ENCODE measurements at regions not wholly inside any gene's neighbourhood (a gene's known extent, or its start where the extent isn't known, plus 50 kb on each side); places are given as distances from the start of the nearest gene placed in this dataset.

DNA sequence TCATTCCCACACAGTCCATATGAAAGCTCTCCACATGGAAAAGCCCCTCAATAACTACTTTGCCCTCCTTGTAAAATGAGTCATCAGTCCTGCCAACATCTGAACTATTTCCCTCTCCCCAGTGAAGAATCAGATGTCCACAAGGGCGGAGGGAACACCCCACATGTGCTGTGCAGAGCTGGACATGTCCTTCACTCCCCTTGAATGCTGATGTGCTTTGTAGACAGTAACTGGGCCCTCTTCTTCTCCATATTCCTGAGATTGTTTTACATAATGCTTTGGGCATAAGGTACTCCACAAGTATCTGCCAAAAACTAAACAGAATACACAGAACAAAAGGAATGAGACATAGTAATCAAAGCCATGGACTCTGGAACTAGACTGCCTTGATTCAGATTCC, 879.4 kb downstream of the BCL11A start:
- POLR2A ChIA-PET = no interaction called here
- CTCF ChIA-PET = no interaction called here

DNA sequence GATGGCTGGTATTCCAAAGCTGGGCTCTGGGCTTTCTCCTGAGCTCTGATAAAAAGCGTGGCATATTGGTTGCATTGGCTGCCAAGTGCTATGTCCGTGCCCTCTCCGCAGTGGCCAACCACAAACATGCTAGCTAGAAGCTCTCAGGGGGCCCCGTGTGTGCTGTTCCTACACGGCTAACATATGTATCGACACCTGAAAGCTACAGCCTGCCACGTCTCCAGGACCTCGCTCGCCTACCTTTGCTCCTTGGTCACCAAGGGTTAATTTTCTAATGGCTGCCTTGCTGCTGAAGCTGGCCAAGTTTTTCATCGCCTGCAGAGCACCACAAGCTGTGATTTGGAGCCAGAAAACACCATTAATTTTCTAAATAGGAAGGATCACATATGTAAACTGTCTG, 888.4 kb downstream of the BCL11A start:
- ChIA-PET CTCF (no interaction called here), POLR2A (no interaction called here)

DNA sequence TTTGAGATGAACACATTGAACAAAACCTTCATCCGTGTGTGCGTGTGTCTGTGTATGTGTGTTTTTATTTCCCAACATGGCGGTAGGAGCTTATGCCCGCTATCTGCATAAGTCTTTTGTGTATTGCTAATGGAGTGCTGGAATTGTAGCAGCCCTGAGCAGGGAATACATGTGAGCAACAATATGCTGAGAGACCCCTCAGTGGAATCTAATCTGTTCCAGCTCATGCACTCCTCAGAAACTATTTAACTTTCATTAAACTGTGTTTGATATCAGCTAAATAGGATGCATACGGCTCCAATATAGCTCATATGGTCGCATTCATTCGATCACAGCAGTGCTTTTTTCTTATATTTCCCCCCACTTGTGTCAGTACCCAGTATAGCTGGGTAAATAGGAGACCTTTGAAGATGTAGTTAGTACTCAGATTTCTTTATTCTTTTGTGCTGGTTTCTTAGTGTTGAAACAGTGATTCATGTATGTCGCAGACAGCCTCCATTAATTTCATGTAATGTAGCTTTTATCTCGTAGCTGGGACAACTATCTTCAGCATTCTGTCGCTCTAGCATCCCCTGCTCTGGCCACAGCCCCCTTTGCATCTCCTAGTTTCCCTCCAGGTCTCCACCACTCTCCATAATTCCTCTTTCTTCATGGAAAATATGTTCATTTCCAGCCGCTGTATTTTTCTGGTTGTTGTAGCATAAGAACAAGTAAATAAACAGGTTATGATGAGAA, 891.2 kb downstream of the BCL11A start:
- ChIA-PET CTCF (no interaction called here), POLR2A (no interaction called here)

DNA sequence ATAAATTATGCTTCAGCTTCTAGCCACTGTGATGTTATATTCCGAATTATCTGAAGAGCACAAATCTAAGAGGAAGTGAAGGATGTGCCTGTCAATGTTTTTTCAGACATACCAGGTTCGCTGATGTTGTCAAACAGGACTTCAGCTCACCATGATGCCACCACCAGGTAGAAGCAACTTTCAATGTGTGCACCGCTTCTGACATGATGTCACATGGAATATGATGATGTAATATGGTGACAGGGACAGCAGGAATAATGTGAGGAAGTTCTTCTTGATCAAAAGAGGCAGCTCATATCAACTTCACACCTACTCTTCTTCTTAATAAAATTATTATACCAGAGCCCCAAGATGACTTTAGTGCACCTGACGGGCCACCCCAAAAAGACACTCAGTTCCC, 893.2 kb downstream of the BCL11A start:
- ChIA-PET POLR2A (no interaction called here), CTCF (no interaction called here)

DNA sequence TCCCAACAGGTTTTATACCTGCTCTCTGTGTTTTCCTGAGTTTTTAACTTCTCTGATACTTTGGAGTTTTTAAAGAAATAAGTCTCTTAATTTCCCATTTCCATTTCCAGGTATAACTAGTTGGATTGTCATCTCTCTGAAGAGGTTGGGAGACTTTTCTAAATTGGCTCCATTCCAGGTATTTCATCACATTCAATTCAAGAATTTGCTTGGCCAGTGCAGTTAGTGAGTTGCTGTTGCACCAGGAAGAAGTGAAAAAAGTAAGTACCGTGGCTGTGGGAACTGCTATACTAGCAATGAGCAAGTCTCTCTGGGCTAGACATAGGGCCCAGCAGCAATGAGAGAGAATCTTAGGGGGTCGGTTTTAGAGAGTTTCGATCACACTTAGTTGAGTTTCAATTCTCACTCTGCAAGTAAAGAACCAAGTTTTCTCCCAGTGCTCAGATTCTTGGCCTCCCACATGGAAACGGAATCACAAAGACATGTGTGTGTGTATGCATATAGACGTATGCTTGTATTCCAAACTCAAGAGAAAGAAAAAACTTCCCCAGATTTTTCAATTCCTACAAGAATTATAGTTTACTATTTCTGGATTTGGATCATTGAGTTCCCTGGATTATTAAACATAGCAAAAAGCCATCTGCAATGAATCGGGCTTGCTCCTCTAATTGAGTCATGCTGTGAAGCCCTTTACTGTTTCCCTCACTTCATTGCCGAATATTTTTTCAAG, 894.4 kb downstream of the BCL11A start:
- POLR2A ChIA-PET = no interaction called here
- CTCF ChIA-PET = no interaction called here

DNA sequence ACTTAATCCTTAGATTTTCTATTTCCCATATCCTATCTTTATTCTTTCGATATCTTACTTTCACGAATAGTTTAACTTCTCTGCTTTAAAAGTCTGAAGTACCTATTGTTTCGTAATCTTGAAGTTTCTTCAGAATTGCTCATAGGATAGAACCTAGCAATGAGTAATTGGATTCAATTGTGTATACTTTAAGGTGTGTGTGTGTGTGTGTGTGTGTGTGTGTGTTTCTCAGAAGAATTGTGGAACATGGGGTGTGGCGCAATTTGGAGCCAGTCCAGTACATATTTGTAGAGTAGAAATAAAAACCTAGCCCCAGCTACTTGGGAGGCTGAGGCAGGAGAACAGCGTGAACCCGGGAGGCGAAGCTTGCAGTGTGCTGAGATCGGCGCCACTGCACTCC, 897.6 kb downstream of the BCL11A start:
- POLR2A ChIA-PET = no interaction called here
- CTCF ChIA-PET = no interaction called here

DNA sequence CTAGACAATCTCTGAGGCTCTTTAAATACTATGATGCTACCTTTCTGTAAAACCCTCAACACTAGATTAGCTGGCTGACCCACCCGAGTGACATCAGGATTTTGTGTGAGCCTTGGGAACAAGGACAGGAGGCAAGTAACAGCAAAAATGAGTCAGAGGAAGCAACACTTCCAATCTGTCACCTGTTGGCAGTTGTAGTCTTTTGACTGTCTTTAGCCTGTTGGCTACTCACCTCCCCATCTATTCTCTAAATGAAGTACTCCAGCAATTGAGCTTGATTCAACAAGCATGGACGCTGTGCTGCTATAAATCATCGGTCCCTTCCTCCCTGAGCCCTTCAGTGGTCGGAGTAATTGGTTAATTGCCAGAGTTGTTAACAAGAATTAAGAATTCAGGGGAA, 898.7 kb downstream of the BCL11A start:
- CTCF ChIA-PET = no interaction called here
- POLR2A ChIA-PET = no interaction called here

DNA sequence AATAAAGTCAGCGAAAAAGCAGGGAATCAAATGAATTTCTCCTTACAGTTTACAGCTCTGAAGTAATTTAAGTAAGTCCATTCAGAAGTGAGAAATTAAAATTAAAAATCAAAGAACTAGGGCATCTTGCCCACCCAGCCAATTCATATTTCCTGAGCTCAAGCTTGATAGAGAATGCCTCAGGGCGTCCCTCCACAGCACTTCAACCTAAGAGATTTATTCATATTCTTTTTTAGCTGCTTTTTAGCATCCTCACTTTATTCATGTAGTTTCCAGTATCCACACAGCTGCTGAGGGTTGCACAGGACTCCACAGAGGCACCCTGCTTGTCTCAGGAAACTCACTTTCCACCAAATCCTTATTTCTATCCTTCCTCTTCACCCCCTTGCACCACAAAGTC, 900.3 kb downstream of the BCL11A start:
- CTCF ChIA-PET = no interaction called here
- POLR2A ChIA-PET = no interaction called here

DNA sequence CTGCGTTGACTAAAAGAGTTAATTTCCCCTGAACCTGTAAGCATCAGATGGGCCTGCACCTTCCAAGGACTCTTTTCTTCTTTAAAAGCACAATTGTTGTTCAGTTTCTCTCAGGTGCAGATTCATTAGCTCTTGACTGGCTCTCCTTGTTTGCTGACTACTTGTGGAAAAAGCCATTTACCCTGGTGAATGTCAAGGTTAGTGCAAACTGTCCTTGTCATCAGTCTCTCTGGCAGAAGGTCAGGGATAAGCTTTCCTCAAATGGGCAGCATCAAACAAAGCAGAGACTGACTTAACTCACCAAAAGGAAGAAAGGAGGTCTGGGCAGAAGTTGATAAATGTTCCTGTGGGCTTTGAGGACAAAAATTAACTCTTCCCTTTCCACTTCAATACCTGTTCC, 922.7 kb downstream of the BCL11A start:
- CTCF ChIA-PET = no interaction called here
- POLR2A ChIA-PET = no interaction called here

DNA sequence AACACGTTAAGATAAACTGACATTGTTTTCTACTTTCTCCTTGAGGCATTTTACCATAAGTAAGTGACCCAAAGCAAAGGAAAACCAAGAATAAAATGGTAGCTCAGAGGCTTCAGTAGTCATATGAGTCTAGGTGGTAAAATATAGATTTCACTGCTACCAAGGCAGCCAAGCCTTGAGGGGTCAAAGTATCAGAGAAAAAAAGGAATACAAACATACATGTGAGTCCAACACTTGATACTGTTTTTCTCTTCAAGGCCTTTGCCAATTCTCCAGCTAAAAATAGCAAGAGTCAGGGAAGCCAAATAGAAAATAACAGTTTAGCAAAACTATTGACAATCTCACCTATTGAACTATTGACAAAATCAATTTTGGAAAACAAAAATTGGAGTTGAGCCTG, 925.9 kb downstream of the BCL11A start:
- CTCF ChIA-PET = no interaction called here
- POLR2A ChIA-PET = no interaction called here

DNA sequence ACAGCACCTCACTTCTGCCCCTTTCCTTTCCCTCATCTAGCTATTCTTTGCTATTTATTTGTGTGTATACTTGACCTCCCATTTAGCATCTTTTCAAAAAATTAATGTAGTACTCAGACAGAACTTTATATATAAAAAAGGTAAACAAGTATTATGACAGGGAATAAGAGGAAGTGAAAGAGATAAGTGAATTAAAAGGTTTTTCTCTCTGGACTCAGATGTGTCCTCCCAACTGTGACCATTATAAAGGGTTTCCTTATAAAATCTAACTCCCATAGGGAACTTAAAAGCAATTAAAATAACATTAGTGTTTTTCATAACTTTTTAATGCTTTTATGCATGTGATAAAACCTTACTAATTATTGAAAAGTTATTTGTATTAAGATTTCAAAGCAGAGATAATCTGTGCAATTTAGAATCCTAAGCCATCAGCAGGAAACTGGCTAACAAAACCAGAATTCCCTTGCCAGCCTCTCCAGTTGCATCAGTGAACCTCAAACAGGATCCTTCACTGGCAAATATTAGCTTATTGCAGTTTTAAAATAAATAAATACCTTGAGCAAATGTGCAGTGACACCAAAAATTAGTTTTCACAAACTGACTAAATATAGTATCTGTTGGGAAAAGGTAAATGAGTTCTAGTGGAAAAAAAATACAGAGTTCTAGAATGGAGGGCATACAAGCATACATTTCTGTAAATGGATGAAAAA, 930.7 kb downstream of the BCL11A start:
- POLR2A ChIA-PET = no interaction called here
- CTCF ChIA-PET = no interaction called here

DNA sequence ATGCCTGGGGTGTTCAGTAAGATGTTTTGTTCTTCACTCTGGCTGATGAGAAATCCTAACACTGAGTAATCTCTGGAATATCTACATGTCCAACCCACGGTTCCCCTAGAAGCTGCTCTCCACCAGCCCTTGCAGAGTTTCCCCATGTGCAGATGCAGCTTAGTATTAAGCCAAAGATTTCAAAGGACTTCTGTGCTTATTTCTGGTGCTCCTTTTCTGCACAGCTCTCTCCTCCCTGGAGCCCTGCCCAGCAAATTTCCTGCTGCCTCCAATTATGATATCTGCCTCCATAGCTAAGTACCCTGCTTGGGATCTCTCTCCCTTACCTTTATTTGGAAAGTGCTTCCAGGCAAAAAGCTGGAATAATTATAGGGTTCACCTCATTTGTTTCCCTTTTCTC, 949.3 kb downstream of the BCL11A start:
- ChIA-PET POLR2A (no interaction called here), CTCF (no interaction called here)

DNA sequence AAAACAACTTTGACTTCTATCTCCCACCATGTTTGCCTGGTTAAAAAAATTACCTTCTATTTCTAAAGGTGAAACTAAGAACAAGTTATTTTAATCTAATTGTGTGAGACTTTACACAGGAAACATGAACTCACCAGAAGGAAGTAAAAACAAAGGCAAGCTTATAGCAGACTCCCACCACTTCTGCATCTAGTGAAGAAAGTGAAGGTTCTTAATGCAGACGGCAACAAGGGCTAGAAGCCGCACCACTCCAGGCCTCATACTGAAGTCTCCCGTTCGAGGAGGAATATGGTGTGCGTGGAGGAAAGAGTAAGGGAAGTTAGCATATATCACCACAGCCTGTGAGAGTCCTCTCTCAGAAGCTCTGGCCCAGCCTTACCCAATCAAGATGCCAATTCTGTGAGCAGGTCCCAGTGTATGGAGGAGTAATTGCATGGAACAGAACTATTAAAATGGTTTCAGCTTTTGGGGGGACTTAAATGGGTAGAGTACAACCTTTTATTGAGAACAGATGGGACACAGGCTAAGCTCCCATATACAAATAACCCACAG, 958.7 kb downstream of the BCL11A start:
- ChIA-PET CTCF (no interaction called here), POLR2A (no interaction called here)

DNA sequence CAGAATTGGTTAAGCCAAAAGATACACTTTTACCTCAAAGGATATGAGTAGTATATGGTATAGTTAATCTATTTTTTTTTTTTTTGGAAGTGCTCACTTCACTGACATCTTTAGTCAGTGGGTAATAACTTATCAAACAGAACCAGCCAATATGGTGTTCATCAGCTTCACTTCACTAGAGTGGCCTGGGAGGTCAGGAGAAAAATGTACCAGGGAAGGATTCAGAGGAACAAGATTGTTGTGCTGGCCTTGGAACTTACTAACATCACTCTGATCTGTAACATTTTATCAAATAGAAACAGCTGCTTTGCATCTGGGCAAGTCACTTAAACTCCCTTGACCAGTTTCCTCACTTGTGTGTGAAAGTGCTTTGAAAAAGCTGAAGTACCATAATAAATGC, 962.7 kb downstream of the BCL11A start:
- ChIA-PET POLR2A (no interaction called here), CTCF (no interaction called here)

DNA sequence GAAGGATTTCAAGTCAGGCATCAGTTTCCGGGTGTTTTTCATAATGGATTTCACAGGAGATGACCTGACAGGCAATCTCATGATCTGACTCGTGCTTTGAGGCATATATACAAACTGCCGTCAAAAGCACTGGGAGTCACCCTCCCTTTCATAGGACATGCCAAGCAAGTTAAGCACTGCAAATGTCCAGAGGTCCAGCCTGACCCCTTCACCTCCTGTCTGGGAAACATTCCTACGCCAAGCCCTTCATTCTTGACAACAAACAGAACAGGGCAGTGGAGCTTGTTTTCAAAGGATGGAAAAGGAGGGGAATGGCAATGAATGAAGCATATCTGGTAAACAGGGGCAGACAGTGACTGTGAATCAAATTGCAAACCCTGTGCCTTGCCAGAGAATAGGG, 963.6 kb downstream of the BCL11A start:
- POLR2A ChIA-PET = no interaction called here

DNA sequence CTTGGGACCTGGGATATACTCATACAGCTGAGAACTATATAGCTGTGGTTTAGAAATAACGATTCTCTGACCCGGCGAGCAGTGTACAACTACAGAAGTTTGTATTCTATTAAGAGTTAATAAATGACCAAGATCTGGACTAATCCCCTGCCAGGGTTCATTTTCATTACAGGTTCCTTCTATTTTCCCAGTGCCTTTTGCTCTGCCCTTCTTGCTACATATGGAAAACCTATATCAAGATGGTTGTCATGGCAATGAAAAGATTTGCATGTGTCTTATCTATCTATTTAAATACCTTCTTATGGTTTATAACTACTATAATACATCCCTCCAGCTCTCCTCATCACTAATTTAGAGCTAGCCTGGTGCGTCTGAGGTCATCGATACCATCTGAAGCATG, 965.2 kb downstream of the BCL11A start:
- ChIA-PET POLR2A (no interaction called here), CTCF (no interaction called here)

More for the DNA sequence above, 963.6 kb downstream of the BCL11A start:
- CTCF ChIA-PET = no interaction called here

DNA sequence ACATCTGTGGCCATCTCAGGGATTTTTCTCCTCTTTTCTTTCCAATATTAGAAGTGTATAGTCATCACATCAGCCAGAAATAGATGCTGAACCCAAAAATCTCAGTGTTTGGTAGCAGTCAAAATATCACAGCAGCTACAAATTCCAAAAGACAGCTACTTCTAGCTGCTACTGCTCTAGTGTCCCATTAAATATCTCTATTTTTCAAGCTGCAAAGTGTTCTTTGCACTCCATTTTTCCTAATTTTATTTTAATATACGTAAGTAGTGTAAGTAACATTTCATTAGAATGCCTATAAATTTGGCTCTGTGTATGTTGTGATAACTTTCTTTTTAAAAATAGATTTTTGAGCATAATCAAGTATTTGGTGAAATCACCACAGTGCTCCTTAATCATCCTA, 967.3 kb downstream of the BCL11A start:
- CTCF ChIA-PET = no interaction called here
- POLR2A ChIA-PET = no interaction called here

DNA sequence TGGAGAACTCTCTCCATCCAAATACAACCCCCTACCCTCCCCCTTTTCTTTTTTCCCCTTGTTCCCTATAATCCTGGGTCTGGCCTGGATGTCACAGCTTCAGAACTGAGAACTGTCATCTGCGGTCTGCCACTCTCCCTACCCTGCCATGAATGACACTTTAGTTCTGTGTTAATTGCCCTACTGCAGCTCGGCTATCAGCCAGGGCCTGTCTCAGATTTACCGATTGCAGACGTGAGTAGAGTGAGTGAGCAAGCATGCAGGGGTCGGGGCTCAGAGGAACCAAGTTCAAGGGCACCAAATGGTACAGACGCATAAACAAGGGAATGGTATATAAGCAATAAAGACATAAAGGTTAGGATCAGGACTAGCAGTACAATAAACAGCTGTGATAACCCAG, 967.8 kb downstream of the BCL11A start:
- POLR2A ChIA-PET = no interaction called here
- CTCF ChIA-PET = no interaction called here

DNA sequence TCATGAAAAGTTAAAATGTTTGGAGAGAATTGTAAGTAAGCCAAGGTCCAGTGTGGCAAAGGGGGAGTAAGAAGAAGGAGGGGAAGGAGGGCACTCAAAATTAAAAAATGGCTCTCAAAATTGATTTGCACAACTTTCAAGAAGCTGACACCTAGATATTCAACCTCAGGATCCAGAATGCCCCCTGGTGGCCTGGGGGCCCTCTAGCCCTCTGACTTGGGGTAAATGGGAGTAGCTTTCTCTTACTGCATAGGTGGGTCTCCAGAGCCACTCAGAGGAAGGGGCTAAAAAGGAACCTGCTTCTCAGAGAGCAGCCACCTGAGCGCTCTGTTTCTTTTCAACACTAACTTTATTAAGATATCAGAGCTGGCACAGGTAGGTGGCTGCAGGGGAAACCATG, 968.5 kb downstream of the BCL11A start:
- POLR2A ChIA-PET = no interaction called here
- CTCF ChIA-PET = no interaction called here

DNA sequence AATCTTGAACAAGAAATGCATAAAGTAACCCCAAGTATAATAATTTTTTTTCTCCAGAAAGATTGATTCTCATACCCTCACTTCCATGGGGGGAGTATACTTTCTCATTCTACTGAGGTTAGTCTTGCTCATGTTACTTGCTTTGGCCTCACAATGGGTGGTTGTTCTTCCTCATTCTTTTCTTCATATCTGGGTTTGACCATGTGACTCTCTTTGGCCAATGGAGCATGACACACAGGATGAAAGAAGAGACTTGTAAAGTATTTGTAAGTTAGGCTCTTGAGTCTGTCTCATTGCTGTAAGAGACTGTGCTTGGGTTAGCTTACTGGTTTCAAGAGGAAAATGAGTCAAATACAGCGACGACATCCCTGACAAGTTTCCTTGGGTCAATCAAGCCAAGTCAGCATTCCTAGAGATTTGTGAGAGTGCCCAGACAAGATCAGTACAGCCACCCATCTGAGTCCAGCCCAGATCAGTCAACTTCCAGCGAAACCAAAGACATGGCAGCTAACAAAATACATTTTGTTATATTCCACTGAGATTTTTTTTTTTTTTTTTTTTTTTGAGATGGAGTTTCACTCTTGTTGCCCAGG, 970.2 kb downstream of the BCL11A start:
- POLR2A ChIA-PET = no interaction called here
- CTCF ChIA-PET = interaction anchor here (1.2 kb wide), 1 partner anchor 8 kb away, joined by 3 read pairs; no protein-coding TSS in a partner anchor

DNA sequence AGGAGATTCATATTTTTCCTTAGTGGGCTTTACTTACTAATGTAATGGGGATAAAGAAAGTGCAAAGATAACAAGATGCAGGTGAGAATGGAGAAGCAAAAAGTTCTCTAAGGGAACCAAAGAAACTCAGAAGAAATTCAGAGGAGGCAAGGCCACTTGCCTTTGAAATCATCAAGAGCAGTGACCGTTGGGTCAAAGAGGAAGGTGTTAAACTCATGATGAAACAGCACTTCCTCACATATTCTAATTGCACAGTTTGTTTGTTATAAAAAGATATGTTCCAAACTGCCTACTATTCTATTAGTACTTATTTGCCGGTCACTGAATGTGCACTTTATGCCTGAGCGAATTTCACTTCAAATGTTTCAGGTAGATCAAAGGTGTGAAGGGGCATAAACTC, 975.1 kb downstream of the BCL11A start:
- CTCF ChIA-PET = no interaction called here
- POLR2A ChIA-PET = no interaction called here

Measured in activated CD8-positive, alpha-beta memory T cell treated with anti-CD3 and anti-CD28 coated beads for 36 hours (primary cell).